KG1 (cell line): ENCODE measurements at regions not wholly inside any gene's neighbourhood (a gene's known extent, or its start where the extent isn't known, plus 50 kb on each side); places are given as distances from the start of the nearest gene placed in this dataset.

ENCODE experiments used
- DNase-seq: peaks from one replicate; lab custom pipeline; 2025; lab: John Stamatoyannopoulos, UW

DNA sequence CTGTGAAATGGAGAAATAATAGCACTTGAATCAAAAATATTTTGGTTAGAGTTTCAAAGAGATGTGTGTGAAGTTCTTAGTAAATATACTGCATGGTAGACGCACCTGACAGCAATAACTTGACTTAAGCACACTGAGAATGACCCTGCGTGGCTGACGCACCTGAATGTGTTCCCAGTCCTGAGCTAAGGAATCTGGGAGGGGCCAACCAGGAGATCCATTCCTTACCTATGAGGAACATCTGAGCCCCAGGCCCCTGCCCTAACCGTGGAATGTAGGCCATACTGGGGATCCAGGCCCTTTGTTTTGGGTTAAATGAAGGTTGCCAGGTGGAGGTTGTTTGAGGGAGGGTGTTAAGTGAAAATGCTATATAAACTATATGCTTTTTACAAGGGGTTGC lies 284.4 kb downstream of the RBM43 start:
- no peak for DNase-seq

- DNase-seq, result no peak
Observed at GRCh38 chr2:150976604-150977003, 285.1 kb downstream of the RBM43 start.

- DNase-seq, result no peak
Observed at GRCh38 chr2:150974864-150975263, 286.8 kb downstream of the RBM43 start.

DNA sequence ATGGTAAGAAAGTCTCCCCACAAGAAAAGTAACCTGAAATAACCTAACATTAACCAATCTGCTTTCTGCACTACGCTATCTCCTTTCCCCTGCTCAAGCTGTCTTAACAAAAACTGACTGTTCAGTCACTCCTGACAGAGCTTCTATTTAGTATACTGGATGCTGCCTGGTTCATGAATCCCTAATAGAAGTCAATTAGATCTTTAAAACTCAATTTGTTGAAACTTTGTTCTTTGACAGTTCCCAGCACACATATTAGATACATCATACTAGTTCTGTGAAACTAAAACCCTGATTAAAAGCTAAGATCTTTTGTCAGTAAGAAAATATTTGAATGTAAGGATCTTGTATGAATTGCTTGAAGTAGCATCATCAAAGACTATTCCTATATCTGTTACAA lies 287.4 kb downstream of the RBM43 start:
- DNase-seq, result no peak

- DNase-seq, result no peak
Observed at GRCh38 chr2:150971910-150972309, 289.8 kb downstream of the RBM43 start.

- DNase-seq, result no peak
Observed at GRCh38 chr2:150963336-150963735, 298.3 kb downstream of the RBM43 start.

DNA sequence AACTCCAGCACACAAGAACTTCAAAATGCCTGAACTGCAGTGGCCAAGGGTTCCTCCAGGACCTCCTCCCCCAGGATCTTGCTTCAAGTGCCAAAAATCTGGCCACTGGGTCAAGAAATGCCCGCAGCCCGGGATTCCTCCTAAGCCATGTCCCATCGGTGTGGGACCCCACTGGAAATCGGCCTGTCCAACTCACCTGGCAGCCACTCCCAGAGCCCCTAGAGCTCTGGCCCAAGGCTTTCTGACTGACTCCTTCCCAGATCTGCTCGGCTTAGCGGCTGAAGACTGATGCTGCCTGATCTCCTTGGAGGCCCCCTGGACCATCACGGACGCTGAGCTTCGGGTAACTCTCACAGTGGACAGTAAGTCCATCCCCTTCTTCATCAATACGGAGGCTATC lies 306.4 kb downstream of the RBM43 start:
- DNase-seq, result no peak

GRCh38 chr2:150946831-150947230 lies 314.8 kb downstream of the RBM43 start:
- DNase-seq, result no peak

GRCh38 chr2:150944315-150944714 lies 317.3 kb downstream of the RBM43 start:
- no peak for DNase-seq

DNA sequence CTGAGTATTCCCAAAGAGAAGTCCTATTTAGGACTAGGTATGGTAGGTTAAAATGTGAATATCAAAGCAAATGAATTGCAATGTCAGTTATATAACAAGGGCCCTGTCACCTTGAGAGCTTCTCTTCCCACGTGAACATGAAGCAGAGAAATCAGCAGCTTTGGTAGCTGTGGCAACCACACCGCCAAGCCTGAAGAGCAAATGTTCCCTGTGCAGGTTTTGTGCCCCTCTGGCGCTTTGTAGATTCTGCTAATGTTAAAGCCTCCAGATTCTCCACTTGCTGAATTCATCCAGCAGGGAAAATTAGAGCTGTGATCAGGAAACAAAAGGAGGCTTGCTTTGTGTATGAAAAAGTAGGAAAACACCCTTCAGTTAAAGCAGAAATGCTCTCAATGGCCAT lies 322.6 kb downstream of the RBM43 start:
- DNase-seq, result no peak

GRCh38 chr2:150938527-150938926 lies 323.1 kb downstream of the RBM43 start:
- no peak for DNase-seq

DNA sequence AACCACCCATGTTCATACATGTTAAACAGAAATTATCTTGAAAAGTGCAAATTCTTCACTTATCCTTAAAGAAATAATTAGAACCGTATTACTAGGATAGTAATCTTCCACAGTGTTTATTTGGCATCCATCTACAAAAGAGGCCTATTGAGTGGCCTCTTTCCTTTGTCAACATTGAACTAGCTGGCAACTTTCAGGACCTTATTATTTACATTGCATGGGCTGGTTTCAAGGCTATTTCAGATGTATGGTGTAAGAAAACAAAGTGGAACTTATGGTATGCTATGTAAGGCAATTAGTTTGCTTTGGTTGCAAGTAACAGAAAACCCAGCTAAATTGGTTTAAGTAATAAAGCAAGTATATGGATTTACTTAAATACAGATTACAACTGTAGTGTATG lies 324.6 kb downstream of the RBM43 start:
- no peak for DNase-seq

- DNase-seq, result no peak
Observed at GRCh38 chr2:150931451-150931850, 330.2 kb downstream of the RBM43 start.

DNA sequence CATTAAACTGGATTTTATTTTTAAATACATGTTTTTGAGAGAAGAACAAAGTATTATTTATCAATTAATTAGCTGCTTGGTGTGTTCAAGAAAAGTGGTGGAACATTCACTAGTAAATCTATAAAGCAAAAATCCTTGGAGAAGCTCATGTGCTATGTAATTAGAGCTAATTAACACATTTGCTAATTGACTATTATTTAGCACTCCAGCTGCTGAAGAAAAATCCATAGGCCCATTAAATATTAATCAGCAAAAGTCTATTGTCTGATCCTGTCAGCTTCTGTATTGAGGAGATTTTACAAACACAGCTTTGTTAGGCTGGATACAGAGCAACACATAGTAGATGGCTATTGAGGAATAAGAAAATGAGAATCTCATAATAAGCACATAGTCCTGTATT lies 336.1 kb downstream of the RBM43 start:
- no peak for DNase-seq

DNA sequence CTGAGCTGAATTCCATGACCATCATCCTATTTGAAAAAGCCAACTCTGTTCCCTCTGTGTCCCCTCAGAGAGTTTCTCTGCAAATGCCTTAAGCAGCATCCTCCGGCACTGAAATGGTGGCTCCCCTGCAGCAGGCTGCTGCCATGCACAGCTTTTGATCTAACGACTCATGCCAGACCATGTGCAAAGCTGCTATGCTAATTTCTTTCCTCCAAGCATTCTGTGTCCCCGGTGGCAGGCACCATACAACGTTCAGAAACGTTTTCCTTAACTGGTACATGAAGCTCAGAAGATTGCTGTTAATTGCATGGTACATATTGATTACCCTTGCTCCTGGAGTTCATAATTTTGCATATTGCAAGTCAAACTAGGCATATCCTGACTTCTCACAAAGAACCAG lies 336.8 kb downstream of the RBM43 start:
- DNase-seq, result no peak

- DNase-seq, result no peak
Observed at GRCh38 chr2:150919901-150920300, 341.8 kb downstream of the RBM43 start.

GRCh38 chr2:150917961-150918713 lies 343.5 kb downstream of the RBM43 start:
- DNase-seq, result no peak

DNA sequence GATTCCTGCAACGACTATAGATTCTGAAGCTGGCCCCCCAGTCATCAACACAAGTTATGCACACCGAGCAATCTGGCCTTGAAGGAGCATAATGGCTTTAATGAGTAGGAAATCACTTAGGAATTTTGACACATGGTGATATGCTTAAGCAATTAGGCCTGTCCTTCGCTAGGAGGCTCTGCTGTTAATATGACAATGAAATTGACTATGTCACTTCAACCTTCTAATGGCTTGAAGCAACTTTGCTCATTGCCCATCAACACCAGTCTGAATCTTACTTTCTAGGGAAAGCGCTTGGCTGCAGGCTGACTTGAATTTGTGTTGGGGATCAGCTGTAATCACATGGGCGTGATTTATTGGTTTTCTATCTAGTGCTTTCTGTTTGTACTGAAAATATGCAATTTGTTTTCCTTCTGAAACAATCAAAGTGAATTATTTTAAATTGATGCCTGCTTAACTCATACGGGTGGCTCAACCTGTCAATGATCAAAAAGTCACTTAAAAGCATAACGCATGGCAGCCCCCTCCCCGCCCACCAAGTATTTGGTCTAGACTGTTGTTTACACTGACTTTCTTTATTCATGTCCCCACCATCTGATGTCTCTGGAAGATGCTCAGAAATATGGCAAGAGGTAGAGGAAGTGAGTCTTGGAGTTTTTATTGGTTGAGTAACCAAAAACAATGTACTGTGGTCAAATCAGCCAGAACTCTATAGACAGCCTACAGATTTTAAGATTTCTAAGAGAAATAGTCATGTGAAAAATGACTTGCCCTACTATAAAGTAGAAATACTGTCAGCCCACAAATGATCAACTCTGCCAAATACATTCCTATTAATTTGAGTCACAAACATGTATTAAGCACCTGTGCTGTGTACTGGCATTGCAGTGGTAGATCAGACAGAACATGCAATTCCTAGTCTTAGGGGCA lies 344.9 kb downstream of the RBM43 start:
- no peak for DNase-seq

GRCh38 chr2:150911766-150912280 lies 349.8 kb downstream of the RBM43 start:
- DNase-seq, result no peak

DNA sequence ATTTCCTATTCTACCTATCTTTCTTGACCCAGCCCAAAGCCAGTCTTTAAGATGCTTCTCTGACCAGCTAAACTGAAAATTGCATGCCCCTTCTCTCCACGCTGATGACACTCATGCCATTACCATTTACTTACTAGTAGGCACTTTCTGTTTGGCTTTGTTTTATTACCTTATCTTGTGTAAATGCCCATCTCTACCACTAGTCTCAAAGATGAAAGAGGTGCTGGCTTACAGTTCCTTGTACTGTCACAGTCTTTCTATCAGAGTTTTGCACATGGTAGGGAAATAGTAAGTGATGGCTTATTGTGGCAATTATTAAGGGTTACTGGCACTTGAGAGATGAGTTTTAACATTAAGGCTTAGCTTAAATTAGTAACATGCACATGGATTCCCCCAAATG lies 352.1 kb downstream of the RBM43 start:
- DNase-seq, result no peak

DNA sequence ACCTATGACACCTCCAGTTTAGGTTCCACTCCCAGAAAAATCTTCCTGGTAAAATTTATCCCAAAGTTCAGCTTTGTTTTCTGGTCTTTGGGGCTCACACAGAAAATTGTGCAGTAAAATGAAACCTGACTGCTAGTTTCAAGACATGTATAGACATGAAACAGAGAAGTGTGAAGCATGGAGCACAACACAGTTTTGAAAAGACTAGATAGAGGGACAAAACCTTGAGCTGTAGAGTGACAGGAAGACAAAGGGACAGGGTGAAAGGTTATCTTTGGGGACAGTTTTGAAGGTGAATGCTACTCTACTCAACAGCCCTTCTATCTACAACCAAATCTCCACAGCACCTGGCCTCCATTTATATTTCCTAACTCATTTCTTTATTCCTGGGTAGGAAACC lies 352.6 kb downstream of the RBM43 start:
- DNase-seq, result no peak

DNA sequence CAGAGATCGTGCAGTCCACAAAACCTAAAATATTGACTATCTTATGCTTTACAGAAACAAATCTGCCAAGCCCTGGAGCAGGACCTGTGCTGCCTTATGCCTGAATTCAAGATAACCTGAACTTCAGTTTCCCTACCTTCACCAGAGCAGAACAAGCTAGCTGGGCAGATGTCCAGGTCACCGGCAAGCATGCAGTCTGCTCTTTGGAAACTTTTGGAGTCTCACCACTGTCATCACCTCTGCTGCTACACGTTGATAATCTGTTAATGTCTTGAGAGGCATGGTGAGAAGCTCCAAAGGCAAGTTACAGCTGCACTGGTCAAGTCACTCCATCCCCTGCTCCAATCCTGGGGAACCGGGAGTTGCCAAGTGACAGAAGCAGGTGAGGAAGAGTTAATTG lies 354.2 kb downstream of the RBM43 start:
- DNase-seq, result no peak

GRCh38 chr2:150903461-150903860 lies 358.2 kb downstream of the RBM43 start:
- no peak for DNase-seq
